ENCODE measurements at regions not wholly inside any gene's neighbourhood (a gene's known extent, or its start where the extent isn't known, plus 50 kb on each side); places are given as distances from the start of the nearest gene placed in this dataset.

DNA sequence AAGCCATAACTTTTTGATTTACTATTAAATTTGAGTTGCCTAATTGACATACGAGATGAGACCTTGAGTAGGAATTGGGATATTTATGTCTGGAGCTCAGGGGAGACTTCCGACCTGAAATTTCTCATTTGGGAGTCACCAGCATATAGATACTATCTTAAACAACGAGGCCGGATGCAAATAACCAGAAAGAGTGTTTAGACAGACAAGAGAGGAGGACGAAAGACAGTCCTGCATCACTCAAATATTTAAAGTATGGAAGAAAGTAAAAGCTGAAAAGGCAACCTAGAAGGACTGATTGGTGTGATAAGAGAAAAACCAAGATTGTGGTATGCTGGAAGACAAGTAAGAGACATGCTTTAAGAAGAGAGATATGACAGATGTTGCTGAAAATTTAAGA, 675.0 kb upstream of the NUDT12 start:
- no peak for TF ChIP-seq EZH2 (IDR thresholded peaks at IDR 0.05)
- TF ChIP-seq TCF7L2 (IDR thresholded peaks at IDR 0.05; ENCODE audit: borderline replicate concordance, extremely low read depth, insufficient read depth, insufficient read length) = no peak
- TF ChIP-seq ATF3 (IDR thresholded peaks at IDR 0.05) = no peak
- TF ChIP-seq, protein P1, sequence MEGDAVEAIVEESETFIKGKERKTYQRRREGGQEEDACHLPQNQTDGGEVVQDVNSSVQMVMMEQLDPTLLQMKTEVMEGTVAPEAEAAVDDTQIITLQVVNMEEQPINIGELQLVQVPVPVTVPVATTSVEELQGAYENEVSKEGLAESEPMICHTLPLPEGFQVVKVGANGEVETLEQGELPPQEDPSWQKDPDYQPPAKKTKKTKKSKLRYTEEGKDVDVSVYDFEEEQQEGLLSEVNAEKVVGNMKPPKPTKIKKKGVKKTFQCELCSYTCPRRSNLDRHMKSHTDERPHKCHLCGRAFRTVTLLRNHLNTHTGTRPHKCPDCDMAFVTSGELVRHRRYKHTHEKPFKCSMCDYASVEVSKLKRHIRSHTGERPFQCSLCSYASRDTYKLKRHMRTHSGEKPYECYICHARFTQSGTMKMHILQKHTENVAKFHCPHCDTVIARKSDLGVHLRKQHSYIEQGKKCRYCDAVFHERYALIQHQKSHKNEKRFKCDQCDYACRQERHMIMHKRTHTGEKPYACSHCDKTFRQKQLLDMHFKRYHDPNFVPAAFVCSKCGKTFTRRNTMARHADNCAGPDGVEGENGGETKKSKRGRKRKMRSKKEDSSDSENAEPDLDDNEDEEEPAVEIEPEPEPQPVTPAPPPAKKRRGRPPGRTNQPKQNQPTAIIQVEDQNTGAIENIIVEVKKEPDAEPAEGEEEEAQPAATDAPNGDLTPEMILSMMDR (IDR thresholded peaks at IDR 0.05 in 2 of 3, conservative IDR thresholded peaks at IDR 0.05 in 1 of 3; ENCODE audit: borderline replicate concordance in 1 of 3, insufficient read depth in 1 of 3, low read depth in 2 of 3, low read length in 2 of 3) = no peak
- TF ChIP-seq EGR1 (IDR thresholded peaks at IDR 0.05; ENCODE audit: low read depth) = no peak
- no peak for TF ChIP-seq POLR2A (IDR thresholded peaks at IDR 0.05; ENCODE audit: borderline replicate concordance, extremely low read depth, insufficient read depth, insufficient read length)
- TF ChIP-seq JUND (IDR thresholded peaks at IDR 0.05) = no peak
- TF ChIP-seq, protein P2, sequence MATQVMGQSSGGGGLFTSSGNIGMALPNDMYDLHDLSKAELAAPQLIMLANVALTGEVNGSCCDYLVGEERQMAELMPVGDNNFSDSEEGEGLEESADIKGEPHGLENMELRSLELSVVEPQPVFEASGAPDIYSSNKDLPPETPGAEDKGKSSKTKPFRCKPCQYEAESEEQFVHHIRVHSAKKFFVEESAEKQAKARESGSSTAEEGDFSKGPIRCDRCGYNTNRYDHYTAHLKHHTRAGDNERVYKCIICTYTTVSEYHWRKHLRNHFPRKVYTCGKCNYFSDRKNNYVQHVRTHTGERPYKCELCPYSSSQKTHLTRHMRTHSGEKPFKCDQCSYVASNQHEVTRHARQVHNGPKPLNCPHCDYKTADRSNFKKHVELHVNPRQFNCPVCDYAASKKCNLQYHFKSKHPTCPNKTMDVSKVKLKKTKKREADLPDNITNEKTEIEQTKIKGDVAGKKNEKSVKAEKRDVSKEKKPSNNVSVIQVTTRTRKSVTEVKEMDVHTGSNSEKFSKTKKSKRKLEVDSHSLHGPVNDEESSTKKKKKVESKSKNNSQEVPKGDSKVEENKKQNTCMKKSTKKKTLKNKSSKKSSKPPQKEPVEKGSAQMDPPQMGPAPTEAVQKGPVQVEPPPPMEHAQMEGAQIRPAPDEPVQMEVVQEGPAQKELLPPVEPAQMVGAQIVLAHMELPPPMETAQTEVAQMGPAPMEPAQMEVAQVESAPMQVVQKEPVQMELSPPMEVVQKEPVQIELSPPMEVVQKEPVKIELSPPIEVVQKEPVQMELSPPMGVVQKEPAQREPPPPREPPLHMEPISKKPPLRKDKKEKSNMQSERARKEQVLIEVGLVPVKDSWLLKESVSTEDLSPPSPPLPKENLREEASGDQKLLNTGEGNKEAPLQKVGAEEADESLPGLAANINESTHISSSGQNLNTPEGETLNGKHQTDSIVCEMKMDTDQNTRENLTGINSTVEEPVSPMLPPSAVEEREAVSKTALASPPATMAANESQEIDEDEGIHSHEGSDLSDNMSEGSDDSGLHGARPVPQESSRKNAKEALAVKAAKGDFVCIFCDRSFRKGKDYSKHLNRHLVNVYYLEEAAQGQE (IDR thresholded peaks at IDR 0.05; ENCODE audit: low read depth) = no peak
- TF ChIP-seq SIN3A (IDR thresholded peaks at IDR 0.05; ENCODE audit: low read depth) = no peak
- TF ChIP-seq POLR2AphosphoS5 (IDR thresholded peaks at IDR 0.05; ENCODE audit: low read depth, low read length) = no peak

All from HCT116 (cell line).